ENCODE measurements at regions not wholly inside any gene's neighbourhood (a gene's known extent, or its start where the extent isn't known, plus 50 kb on each side); places are given as distances from the start of the nearest gene placed in this dataset.

- DNase-seq: no peak
Measured at GRCh38 chr18:25805939-25806338, 284.5 kb downstream of the SS18 start.

- no peak for DNase-seq
Measured at GRCh38 chr18:25805323-25805722, 285.1 kb downstream of the SS18 start.

- DNase-seq: no peak
Measured at GRCh38 chr18:25799231-25799630, 291.2 kb downstream of the SS18 start.

GRCh38 chr18:25798046-25798445 is 292.4 kb downstream of the SS18 start:
- no peak for DNase-seq

GRCh38 chr18:25795213-25795612 is 295.2 kb downstream of the SS18 start:
- DNase-seq: peak; percentile 27 to 81

- DNase-seq: no peak
Measured at GRCh38 chr18:25787276-25787675, 303.1 kb downstream of the SS18 start.

GRCh38 chr18:25786758-25787157 is 303.7 kb downstream of the SS18 start:
- DNase-seq: no peak

GRCh38 chr18:25780105-25780504 is 310.3 kb downstream of the SS18 start:
- DNase-seq: no peak

- no peak for DNase-seq
Measured at GRCh38 chr18:25771796-25772195, 318.6 kb downstream of the SS18 start.

GRCh38 chr18:25764777-25765176 is 325.6 kb downstream of the SS18 start:
- DNase-seq: no peak

GRCh38 chr18:25759111-25759510 is 331.3 kb downstream of the SS18 start:
- DNase-seq: no peak

GRCh38 chr18:25743646-25744151 is 346.7 kb downstream of the SS18 start:
- no peak for DNase-seq

- no peak for DNase-seq
Measured at GRCh38 chr18:25739376-25739775, 351.0 kb downstream of the SS18 start.

- no peak for DNase-seq
Measured at GRCh38 chr18:25737710-25738311, 352.6 kb downstream of the SS18 start.

- DNase-seq: no peak
Measured at GRCh38 chr18:25736516-25736915, 353.9 kb downstream of the SS18 start.

GRCh38 chr18:25735459-25735858 is 355.0 kb downstream of the SS18 start:
- DNase-seq: no peak

GRCh38 chr18:25734336-25734735 is 356.1 kb downstream of the SS18 start:
- no peak for DNase-seq

GRCh38 chr18:25732862-25733261 is 357.6 kb downstream of the SS18 start:
- no peak for DNase-seq

- no peak for DNase-seq
Measured at GRCh38 chr18:25729072-25729471, 361.3 kb downstream of the SS18 start.

- peak in 1 of 2 experiments; percentile 5 for DNase-seq
Measured at GRCh38 chr18:25727281-25727985, 363.0 kb downstream of the SS18 start.

GRCh38 chr18:25726298-25726697 is 364.1 kb downstream of the SS18 start:
- peak; percentile 5 to 51 for DNase-seq

- no peak for DNase-seq
Measured at GRCh38 chr18:25725501-25725900, 364.9 kb downstream of the SS18 start.

GRCh38 chr18:25724997-25725396 is 365.4 kb downstream of the SS18 start:
- no peak for DNase-seq

GRCh38 chr18:25724121-25724520 is 366.3 kb downstream of the SS18 start:
- no peak for DNase-seq

GRCh38 chr18:25713103-25713502 is 361.1 kb upstream of the ZNF521 start:
- DNase-seq: no peak

Measured in NCI-H446 (cell line).